ENCODE measurements at regions not wholly inside any gene's neighbourhood (a gene's known extent, or its start where the extent isn't known, plus 50 kb on each side); places are given as distances from the start of the nearest gene placed in this dataset.

DNA sequence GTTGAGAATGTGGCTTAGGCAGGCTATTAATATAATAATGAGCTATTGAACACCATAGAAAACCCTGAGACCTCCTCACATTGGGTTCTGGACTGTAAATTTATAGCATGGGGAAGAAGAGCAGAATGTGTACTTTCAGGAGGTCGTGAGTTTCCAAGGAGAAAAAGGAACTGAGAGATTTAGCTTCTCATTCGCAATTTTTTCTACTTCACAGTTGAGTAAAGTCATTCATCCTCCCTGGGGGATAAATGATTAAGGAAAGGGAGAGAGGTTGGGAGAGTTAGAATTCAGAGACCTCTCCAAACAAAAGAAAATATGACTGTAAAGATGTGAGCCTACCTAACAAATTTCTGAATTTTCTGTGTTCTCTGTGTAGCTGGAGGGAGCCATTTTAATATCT, 205.8 kb upstream of the CYRIA start:
- TF ChIP-seq, protein P1, sequence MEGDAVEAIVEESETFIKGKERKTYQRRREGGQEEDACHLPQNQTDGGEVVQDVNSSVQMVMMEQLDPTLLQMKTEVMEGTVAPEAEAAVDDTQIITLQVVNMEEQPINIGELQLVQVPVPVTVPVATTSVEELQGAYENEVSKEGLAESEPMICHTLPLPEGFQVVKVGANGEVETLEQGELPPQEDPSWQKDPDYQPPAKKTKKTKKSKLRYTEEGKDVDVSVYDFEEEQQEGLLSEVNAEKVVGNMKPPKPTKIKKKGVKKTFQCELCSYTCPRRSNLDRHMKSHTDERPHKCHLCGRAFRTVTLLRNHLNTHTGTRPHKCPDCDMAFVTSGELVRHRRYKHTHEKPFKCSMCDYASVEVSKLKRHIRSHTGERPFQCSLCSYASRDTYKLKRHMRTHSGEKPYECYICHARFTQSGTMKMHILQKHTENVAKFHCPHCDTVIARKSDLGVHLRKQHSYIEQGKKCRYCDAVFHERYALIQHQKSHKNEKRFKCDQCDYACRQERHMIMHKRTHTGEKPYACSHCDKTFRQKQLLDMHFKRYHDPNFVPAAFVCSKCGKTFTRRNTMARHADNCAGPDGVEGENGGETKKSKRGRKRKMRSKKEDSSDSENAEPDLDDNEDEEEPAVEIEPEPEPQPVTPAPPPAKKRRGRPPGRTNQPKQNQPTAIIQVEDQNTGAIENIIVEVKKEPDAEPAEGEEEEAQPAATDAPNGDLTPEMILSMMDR (IDR thresholded peaks at IDR 0.05), result no peak
- TF ChIP-seq POLR2A (IDR thresholded peaks at IDR 0.05), result no peak

All from testis (tissue), 2 donors.